ENCODE measurements at regions not wholly inside any gene's neighbourhood (a gene's known extent, or its start where the extent isn't known, plus 50 kb on each side); places are given as distances from the start of the nearest gene placed in this dataset.

GRCh38 chr1:168782559-168783116, 53.6 kb upstream of the DPT start:
- in situ Hi-C loops (cut with HindIII; ENCODE audit: low sequenced_read_pairs), result no loop called here

GRCh38 chr1:168783458-168784210, 54.6 kb upstream of the DPT start:
- DNase-seq (ENCODE audit: low spot score), result no peak
- in situ Hi-C loops (cut with HindIII; ENCODE audit: low sequenced_read_pairs), result no loop called here

More at GRCh38 chr1:168782559-168783116, 53.6 kb upstream of the DPT start:
- no peak for DNase-seq (ENCODE audit: low spot score)

GRCh38 chr1:168786476-168787330, 57.7 kb upstream of the DPT start:
- DNase-seq (ENCODE audit: low spot score), result no peak
- in situ Hi-C loops (cut with HindIII; ENCODE audit: low sequenced_read_pairs), result no loop called here

- no peak for DNase-seq (ENCODE audit: low spot score)
- in situ Hi-C loops (cut with HindIII; ENCODE audit: low sequenced_read_pairs), result no loop called here
Measured at GRCh38 chr1:168788258-168788657, 59.3 kb upstream of the DPT start.

- in situ Hi-C loops (cut with HindIII; ENCODE audit: low sequenced_read_pairs), result no loop called here
- DNase-seq (ENCODE audit: low spot score), result no peak
Measured at GRCh38 chr1:168789501-168789900, 60.5 kb upstream of the DPT start.

GRCh38 chr1:168792142-168792541, 63.1 kb upstream of the DPT start:
- DNase-seq (ENCODE audit: low spot score), result no peak
- in situ Hi-C loops (cut with HindIII; ENCODE audit: low sequenced_read_pairs), result no loop called here

- no peak for DNase-seq (ENCODE audit: low spot score)
- in situ Hi-C loops (cut with HindIII; ENCODE audit: low sequenced_read_pairs), result no loop called here
Measured at GRCh38 chr1:168792592-168793125, 63.7 kb upstream of the DPT start.

GRCh38 chr1:168794057-168794456, 65.1 kb upstream of the DPT start:
- no peak for DNase-seq (ENCODE audit: low spot score)
- in situ Hi-C loops (cut with HindIII; ENCODE audit: low sequenced_read_pairs), result no loop called here

- in situ Hi-C loops (cut with HindIII; ENCODE audit: low sequenced_read_pairs), result no loop called here
Measured at GRCh38 chr1:168795681-168796080, 66.7 kb upstream of the DPT start.

GRCh38 chr1:168799927-168800605, 71.1 kb upstream of the DPT start:
- DNase-seq (ENCODE audit: low spot score), result no peak

More at GRCh38 chr1:168795681-168796080, 66.7 kb upstream of the DPT start:
- DNase-seq (ENCODE audit: low spot score), result no peak

GRCh38 chr1:168801032-168801745, 72.2 kb upstream of the DPT start:
- no peak for DNase-seq (ENCODE audit: low spot score)
- in situ Hi-C loops (cut with HindIII; ENCODE audit: low sequenced_read_pairs), result no loop called here

More at GRCh38 chr1:168799927-168800605, 71.1 kb upstream of the DPT start:
- in situ Hi-C loops (cut with HindIII; ENCODE audit: low sequenced_read_pairs), result no loop called here

- in situ Hi-C loops (cut with HindIII; ENCODE audit: low sequenced_read_pairs), result no loop called here
- peak; percentile 3 for DNase-seq (ENCODE audit: low spot score)
Measured at GRCh38 chr1:168803806-168804510, 75.0 kb upstream of the DPT start.

GRCh38 chr1:168806952-168807351, 77.9 kb upstream of the DPT start:
- in situ Hi-C loops (cut with HindIII; ENCODE audit: low sequenced_read_pairs), result no loop called here
- no peak for DNase-seq (ENCODE audit: low spot score)

GRCh38 chr1:168811176-168811575, 82.2 kb upstream of the DPT start:
- DNase-seq (ENCODE audit: low spot score), result no peak
- in situ Hi-C loops (cut with HindIII; ENCODE audit: low sequenced_read_pairs), result no loop called here

GRCh38 chr1:168819668-168820067, 90.7 kb upstream of the DPT start:
- in situ Hi-C loops (cut with HindIII; ENCODE audit: low sequenced_read_pairs), result no loop called here
- no peak for DNase-seq (ENCODE audit: low spot score)

- no peak for DNase-seq (ENCODE audit: low spot score)
Measured at GRCh38 chr1:168821434-168821833, 92.4 kb upstream of the DPT start.

GRCh38 chr1:168822911-168823310, 93.9 kb upstream of the DPT start:
- no peak for DNase-seq (ENCODE audit: low spot score)
- in situ Hi-C loops (cut with HindIII; ENCODE audit: low sequenced_read_pairs), result no loop called here

More at GRCh38 chr1:168821434-168821833, 92.4 kb upstream of the DPT start:
- in situ Hi-C loops (cut with HindIII; ENCODE audit: low sequenced_read_pairs), result no loop called here

GRCh38 chr1:168823988-168824387, 95.0 kb upstream of the DPT start:
- DNase-seq (ENCODE audit: low spot score), result no peak
- in situ Hi-C loops (cut with HindIII; ENCODE audit: low sequenced_read_pairs), result no loop called here
